Stimulated activated CD4-positive, alpha-beta T cell treated with anti-CD3 and anti-CD28 coated beads, Interleukin-15, amount 100 ng/mL, for 48 hours (primary cell): ENCODE measurements at regions not wholly inside any gene's neighbourhood (a gene's known extent, or its start where the extent isn't known, plus 50 kb on each side); places are given as distances from the start of the nearest gene placed in this dataset.
"Not testable (repeated sequence)": the region's sequence is repeated elsewhere in the genome, so short reads cannot be mapped to it uniquely, and the experiment has no call there.

ENCODE experiments used
- DNase-seq, 2 donors: peaks; one replicate each; pipeline ENCODE4 v3.0.0-alpha.2; 2020; ENCODE audit warnings: low read depth in 2 of 2

DNA sequence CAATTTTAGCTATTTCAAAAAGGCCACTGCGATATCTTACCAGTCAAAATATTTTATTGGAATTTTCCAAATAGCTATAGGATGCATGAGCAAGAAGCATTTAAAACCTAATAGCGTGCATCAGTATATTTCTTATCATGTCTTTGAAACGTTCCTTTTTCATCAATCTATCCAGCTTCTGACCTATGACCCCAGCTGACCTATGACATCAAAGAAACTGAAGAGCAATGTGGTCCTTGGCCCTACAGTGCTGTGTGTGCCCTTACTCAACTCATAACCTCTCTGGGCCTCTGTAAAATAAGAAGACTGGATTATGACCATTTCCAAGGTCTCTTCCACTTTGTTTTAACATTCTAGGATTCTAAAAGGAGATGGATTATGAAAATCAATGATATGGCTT lies 118.2 kb downstream of the ZNF22 start:
- DNase-seq = no peak

DNA sequence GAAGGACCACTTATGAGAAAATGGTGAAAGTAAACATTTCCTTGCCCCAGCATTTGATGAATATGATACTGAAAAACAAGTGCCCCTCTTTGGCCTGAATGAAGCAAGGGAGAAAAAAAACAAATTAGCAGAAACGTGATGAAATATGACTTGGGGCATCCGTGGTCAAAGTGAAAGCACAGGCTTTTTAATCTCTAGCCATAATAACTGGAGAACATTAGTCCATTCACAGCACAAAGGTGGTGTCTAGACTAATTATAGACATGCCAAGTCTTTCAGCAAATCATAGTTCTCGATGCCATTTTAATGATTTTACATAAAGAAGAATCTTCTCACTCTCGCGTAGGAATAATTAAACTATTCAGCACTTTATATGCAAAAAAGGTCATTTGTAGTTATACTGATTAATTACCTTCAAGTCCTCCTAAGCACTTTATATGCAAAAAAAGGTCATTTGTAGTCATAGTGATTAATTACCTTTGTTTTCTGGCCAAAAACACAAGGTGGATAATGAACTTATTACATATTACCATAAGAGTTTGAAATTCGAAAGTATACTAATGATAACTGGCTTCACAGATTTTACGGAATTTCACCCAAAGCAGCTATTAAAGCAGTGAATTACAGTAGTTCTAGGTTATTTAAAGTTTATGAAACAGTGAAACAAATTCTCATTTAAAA lies 121.6 kb downstream of the ZNF22 start:
- not testable (repeated sequence) for DNase-seq

DNA sequence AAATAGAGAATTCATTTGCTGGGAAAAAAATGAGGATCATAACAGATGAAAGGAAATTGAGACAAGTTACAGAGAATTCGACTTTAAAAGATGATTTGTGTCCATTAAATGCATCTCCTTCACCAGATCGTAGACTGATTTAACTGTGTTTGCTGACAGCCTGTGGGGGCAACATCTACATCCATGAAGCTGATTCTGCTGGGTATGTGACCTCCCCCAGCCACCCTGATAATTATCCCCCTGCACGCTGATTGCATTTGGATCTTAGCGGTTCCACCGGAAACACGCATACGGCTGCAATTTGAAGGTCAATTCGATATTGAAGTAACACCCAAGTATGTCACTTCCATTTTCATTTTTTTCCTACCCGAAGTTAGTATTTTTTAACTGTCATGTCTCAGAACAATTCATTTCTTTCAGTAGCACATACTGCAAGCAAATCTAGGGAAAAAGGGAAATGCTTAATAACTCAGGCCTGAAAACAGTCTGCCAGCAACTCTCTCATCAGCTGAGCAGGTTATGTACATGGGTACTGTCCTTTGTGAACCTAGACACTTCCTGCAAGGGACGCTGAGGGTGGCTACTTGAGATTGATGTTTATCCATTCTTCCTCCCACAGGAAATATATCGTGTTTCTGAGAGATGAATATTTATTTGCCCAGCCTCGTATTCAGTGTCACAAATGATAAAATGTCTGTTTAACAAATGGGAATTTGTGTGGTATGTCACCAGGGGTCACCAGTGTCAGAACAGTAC lies 134.9 kb downstream of the ZNF22 start:
- DNase-seq = no peak

DNA sequence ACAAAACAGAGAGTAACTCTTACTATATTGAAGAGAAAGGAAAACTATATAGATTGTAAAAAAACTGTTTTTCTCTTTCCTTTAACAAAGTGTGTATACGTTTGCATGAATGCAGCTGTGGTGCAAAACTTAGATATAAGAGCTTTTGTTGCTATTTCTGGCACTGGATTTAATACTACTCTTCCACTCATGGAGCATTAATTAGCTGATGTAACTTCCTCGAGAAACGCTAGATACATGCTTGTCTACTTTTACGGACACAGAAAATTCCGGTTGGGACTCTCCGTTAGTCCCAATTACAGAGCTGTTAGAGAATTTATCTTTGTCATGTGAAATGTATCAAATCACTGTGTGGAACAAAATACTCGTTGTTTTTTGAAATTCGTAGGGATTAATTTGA lies 135.5 kb downstream of the ZNF22 start:
- DNase-seq = no peak

DNA sequence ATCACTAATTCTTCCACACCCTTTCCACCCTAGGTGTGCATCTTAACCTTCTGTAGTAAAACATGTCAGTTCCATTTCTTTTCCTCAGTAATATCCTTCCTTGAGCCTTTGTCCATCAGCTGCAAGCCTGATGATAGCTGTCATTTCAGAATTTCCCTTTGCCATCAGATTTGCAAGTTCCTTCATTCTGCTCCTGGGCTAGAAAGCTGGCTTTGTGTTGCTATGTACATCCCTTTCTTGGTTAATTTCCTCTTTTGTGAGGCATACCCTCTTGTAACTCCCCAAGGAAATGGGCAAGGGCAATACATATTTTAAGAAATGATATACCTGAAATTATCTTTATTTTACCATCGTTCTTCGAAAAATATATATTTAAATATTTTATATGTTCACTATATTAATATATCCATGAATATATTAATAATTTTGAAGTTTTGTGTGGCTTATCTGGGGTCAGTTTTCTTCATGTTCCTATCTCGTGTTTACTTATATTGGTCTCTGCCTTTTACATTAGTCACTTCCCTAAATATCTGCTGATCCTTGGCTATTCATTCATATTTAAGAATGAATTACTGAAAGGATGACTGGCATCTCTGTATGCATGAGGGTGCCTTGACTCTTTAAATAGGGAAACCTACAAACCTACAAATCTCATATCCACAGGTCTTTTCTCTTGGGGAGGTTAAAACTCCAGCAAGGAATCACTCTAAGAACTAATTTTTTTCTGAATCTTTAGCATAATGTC lies 143.8 kb downstream of the ZNF22 start:
- DNase-seq = no peak

DNA sequence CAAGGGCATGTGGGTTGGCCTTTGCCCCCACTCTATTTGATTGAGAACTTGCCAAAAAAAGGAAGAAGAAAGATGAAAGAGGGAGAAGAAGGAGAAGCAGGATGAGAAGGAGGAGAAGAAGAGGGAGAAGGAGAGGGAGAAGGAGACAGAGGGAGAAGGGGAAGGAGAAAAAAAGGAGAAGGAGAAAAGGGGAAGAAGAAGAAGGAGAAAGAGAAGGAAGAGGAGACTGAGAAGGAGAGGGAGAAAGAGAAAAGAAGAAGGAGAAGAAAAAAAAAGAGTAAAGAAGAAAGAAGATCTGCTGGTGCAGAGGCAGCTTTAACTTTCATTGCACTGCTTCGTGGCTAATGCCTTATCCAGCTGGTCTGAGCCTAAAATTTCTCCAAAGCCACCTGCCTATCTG lies 144.4 kb downstream of the ZNF22 start:
- not testable (repeated sequence) for DNase-seq

DNA sequence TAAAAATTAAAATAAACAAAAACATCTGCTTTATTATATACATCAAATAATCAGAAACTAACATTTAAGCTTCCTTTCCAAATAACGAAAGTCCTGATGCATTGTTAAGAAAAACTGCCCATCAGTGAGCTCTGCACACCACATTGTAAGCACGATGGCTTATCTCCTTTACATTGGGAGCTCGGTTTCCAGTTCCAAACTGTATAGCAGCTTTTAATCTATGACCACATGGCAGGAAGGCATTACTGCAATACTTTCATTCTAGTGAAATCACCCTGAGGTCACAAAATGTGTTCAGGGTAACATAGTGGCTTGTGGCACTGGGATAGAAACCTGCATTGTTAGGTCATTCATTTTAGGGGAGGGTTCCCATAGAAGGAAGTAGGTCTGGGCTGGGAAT lies 146.3 kb downstream of the ZNF22 start:
- no peak for DNase-seq

DNA sequence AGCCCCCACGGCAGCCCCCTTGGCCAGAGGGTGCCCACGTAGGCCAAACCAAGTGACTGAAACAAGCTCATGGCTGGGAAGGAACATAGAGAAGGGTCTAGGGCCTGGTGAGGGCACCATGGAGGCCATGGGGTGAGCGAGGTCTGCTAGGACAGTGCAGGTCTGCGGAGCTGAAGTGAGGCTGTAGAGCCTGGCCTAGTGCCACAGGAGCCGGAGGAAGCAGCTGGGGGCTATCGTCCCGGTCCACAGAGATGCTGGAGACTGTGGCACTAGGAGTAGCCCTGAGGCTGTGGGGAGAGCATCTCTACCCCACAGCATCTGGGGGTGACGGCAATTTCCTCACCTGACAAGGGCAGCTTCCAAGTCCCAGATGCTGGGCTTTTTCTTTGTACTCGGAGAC lies 150.3 kb downstream of the ZNF22 start:
- DNase-seq = no peak

DNA sequence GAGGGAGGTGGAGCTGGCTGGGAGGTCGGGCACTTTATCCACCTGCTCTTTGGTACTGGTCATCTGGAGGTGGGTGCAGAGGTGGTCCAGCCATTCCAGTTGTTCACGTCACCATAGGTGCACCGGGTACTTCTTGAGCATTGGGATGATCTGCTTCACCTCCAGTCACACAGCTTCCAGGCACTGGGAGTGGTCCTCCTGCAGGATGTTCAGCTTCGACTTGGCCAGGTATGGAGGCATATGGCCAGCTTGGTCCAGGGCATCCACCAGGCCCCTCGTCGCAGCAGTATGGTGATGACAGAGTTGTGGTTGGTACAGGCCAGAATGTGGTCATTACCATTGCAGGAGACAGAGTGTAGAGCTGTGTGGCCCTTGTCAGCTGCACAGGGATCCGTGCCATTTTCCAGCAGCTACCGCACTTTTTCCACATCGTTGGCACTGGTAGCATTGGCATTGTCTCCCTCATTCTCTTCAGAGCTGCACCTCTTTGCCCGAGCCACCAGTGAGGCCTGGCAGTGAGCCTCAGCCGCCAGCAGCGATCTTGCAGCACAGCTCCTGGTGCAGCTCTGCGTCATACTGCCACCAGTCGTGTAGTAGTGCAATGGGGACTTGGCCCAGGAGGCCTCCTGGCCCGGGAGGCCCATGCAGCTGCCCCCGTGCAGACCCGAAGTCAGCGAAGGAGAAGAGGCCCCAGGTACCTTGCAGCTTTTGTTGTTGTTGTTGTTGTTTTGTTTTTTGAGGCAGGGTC lies 150.9 kb downstream of the ZNF22 start:
- DNase-seq = no peak

DNA sequence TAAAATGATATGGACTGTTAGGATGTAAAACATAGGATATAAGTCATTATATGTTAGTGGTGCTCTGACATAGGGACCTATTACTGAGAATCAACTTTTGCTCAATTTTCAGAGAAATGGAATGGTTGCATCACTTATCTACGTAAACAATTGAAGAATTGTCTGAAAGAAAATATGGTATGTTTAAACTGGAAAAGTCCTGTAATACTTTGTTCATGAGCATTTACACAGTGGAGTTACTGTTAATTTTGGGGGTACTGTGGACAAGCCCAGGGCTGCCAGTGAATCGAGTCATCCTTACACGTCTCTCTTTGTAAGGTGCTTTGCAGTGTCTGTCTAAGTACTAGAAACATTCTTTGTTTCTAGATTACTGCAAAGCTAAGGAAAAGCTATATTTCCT lies 152.0 kb downstream of the ZNF22 start:
- DNase-seq = no peak

DNA sequence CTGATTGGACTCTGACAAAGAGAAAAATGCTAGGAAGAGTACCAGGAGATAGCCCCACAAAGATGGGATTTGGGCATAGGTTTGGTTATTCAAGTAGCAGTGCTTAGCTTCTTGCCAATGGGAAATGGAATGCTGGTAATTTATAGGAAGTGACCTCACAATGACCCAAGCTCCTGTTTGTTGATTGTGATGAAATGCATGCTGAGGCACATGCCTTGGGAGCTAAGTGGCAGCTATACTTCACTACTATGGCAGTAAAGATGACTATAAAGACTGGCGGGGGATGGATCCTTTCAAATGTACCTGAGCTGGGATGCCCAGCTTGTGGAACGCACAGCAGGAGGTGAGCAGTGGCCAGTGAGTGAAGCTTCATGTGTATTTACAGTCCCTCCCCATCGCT lies 153.8 kb downstream of the ZNF22 start:
- DNase-seq = no peak

DNA sequence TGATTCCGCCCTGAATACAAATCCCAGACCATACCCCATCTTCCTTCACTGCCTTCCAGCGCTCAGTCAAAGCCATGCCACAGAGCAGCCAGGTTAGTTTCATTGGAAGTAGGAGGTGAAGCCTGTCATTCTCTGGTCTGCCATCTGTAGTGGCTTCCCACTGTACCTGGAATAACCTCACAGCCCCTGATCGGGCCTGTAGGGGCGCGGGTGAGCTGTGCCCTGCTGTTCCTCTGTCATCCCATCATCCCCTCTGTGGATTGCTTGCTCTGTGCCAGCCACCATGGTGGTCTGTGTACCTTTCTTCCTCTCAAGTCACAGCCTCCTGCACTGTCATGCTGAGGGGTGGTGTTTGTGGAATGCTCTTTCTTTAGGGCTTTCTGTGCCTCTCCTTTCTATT lies 155.1 kb downstream of the ZNF22 start:
- DNase-seq = no peak

DNA sequence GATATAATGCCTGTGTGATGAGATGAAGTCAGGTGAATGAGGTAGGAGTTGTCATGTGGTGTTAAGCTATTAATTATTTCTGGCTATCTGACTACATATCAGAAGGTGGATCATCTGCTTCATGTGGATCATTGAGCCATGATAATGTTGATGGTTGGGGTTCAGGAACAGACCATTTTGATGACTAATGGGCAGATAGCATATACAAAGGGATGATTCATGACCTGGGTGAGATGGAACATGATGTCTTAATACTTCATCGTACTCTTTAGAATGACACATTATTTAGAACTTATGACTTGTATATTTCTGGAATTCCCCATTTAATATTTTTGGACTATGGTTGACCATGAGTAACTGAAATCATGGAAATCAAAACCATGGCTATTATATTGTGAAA lies 155.1 kb downstream of the OR13A1 start:
- no peak for DNase-seq

DNA sequence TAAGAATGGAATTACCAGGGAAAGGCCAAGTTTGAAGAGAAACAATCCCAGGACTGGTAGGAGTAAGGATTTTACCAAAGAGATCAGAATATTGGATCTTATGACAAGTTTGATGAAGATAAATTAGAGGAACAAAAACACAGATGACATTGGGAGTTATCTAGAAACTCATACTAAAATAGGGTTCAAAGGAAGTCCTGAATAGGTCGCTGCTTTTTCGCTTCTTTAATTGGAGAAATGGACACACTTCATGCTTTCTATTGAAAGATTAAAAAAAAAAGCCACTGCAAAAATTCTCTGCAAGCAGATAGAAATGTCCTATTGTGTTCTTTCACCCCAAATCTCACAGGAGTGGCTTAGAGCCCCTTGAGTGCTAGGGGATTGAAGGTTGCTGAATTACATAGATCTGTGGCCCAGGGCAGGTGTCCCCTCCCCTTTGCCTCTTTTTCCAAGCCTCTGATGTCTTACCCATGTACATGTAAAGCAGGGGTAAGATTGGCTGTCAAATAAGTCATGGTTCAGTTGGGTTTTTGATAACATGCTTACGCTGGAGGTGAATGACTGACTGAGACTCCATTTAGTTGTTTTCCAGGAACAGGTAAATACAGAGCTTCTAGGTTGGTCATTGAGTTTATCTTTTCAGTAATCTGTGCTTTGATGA lies 152.0 kb downstream of the OR13A1 start:
- DNase-seq = no peak

DNA sequence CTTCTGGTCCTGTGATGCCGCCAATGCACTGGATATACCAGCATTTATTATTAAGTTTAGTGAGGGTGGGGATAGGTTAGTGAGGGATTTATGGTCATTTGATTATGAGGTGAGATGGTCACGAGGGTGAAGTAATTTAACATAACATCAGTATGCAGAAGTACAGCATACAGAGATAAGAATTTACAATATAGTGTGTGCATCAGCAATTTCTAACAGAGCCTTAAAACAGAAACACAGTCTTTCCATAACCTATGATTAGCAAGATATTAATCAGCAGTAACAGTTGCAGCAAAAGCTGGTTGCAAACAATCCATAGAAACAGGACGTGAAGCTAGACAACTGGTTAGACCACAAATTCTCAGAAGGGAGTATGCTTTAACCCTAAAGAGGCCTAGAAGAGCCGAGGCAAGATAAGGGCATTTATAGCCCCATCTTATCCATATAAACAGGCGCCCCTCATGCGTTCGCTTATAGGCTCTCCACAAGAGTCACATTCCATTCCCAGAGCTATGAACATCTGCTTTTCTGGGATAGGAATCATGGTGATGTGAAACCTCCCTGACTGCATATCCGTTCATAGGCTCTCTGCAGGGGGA lies 139.8 kb downstream of the OR13A1 start:
- not testable (repeated sequence) for DNase-seq

DNA sequence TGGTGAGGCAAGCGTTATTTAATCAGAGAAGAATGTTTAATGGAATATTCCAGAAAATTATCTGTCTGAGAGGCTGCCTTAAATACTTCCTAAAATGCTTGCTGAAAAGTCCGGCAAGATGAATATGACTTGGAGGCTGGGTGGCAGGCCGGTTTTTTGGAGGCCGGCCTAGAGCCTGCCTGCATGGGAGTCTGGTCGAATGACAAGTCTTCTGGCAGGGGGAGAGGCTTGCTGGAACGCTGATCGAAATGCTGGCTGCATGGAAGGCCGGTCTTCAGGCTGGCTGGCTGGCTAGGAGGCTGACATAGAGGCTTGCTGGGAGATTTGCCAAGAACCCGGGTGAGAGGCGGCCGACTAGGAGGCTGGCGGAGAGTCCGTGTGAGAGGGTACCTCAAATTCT lies 135.7 kb downstream of the OR13A1 start:
- no peak for DNase-seq

DNA sequence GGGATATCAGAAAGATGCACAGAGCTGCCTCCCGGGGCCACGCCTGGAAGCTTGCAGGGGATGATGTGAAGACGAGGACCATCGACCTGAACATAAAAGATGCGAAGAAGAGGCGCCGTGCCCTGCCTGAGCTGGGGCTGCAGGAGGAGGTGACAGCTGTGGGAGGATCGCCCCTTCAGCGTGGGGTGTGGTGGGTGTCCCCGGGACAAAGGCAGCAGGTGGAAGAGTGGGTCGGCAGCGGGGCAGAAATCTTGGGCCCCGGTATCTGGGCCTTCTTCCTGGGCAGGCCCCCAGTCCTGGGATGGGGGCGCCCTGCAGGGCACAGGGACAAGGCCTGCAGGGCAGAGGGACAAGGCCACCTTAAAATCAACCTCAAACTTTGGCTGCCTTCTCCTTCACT lies 134.9 kb downstream of the OR13A1 start:
- no peak for DNase-seq

DNA sequence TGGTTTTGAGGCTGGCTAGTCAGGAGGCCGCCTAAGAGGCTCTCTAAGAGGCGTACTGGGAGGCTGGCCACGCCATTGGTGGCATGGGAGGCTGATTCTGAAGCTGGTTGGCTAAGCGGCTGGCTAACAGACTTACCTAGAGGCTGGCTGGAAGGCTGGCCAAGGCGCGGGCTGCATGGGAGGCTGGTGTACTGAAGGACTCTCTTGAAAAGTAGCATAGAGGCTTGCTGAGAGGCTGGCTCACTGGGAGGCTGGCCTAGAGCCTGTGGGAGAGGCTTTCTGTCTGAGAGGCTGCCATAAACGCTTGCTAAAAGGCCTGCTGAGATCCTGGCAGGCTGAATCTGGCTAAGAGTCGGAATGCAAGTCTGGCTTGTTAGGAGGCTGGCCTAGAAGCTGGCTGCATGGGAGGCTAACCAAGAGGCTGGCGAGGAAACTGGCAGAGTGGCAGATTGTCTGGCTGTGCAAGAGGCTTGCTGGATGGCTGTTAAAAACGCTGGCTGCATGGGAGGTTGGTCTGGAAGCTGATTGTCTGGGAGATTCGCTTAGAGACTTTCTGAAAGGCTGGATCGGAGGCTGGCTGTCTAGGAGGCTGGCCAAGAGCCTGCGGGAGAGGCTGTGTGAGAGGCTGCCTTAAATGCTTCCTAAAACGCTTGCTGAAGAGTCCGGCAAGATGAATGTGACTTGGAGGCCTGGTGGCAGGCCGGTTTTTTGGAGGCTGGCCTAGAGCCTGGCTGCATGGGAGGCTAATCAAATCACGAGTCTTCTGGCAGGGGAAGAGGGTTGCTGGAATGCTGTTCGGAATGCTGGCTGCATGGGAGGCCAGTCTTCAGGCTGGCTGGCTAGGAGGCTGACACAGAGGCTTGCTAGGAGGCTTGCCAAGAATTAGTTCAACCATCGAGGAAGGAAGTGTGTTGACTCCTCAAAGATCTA lies 134.2 kb downstream of the OR13A1 start:
- DNase-seq = no peak

DNA sequence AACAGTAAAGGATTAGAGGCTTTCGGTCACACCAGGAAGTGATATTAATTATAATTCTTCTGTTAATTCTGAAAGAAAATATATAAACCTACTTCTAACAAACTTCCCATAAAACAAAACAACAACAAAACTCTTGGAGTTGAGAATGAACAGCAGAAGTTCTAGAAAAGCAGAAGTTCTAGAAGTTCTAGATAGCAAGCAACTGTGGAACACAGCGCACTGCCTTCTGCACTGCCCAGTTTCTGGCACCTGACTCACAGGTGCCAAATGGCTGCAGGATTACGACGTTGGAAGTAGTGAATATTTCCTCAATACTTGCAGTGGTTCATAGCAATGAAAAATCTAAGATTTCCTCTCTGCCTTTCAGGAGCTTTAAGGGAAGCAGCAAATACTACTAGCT lies 132.2 kb downstream of the OR13A1 start:
- no peak for DNase-seq

DNA sequence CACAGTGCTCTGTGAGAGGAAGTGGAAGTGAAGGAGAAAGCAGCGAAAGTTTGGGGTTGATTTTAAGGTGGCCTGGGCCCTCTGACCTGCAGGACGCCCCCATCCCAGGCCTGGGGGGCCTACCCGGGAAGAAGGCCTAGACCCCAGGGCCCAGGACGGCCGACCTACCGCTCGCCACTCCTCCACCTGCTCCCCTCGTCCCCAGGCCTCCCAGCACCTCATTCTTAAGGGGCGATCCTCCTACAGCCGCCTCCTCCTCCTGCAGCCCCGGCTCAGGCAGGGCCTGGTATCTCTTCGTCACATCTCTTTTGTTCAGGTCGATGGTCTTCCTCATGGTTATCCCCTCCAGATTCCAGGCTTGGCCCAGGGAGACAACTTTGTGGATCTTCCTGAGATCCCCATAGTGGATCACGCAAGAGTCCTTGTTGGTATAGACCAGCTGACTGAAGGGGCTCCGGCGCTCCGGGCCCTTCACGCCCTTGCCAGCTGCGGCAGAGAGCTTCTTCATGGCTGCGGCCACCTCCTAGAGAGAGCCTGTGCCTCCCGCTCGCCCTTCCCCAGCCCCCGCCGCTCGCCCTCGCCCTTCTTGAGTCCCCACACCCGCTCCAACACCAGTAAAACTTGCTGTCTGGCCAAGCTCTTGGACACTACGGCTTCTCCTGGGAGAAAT lies 117.5 kb downstream of the OR13A1 start:
- no peak for DNase-seq
